Endothelial cell (in vitro differentiated cells): ENCODE measurements at regions not wholly inside any gene's neighbourhood (a gene's known extent, or its start where the extent isn't known, plus 50 kb on each side); places are given as distances from the start of the nearest gene placed in this dataset.
"Not testable (repeated sequence)": the region's sequence is repeated elsewhere in the genome, so short reads cannot be mapped to it uniquely, and the experiment has no call there.

ENCODE experiments used
- DNase-seq: peaks from one replicate; pipeline ENCODE4 v3.0.0; 2021; ENCODE audit warnings: low spot score
- H3K27ac Mint-ChIP-seq: one replicate; pipeline ENCODE4 v1.8.0; 2021; ENCODE audit warnings: mixed read lengths, inconsistent platforms; ENCODE audit not compliant: unreplicated experiment
- H3K27me3 Mint-ChIP-seq: one replicate; pipeline ENCODE4 v1.8.0; 2021; ENCODE audit warnings: mild to moderate bottlenecking, moderate library complexity, mixed read lengths, inconsistent platforms; ENCODE audit not compliant: unreplicated experiment
- H3K36me3 Mint-ChIP-seq: one replicate; pipeline ENCODE4 v1.8.0; 2021; ENCODE audit warnings: mild to moderate bottlenecking, low read depth, mixed read lengths, inconsistent platforms; ENCODE audit not compliant: unreplicated experiment
- H3K4me1 Mint-ChIP-seq: one replicate; pipeline ENCODE4 v1.8.0; 2021; ENCODE audit warnings: mild to moderate bottlenecking, mixed read lengths, inconsistent platforms; ENCODE audit not compliant: unreplicated experiment
- H3K4me3 Mint-ChIP-seq: one replicate; pipeline ENCODE4 v1.8.0; 2021; ENCODE audit warnings: mild to moderate bottlenecking, mixed read lengths, inconsistent platforms; ENCODE audit not compliant: unreplicated experiment
- H3K9me3 Mint-ChIP-seq: one replicate; pipeline ENCODE4 v1.8.0; 2021; ENCODE audit warnings: mixed read lengths, inconsistent platforms; ENCODE audit not compliant: unreplicated experiment
- CTCF ChIP-seq: fragments of 200-600 bp; sonication (generic); IDR thresholded peaks from one replicate; pipeline ENCODE4 v1.5.0; 2021; ENCODE audit warnings: antibody characterized with exemption; ENCODE audit not compliant: unreplicated experiment

GRCh38 chr1:182229921-182230491 is 161.6 kb downstream of the GLUL start:
- Mint-ChIP-seq H3K27me3 (no peaks in the 10 kb centered on the region), H3K27ac (no peak overlapping the region)
- no peak for DNase-seq

GRCh38 chr1:182229451-182229850 is 162.1 kb downstream of the GLUL start:
- H3K4me3 Mint-ChIP-seq: no peak overlapping the region
- no peak overlapping the region for H3K27ac Mint-ChIP-seq
- no peak for TF ChIP-seq CTCF
- H3K36me3 Mint-ChIP-seq: no peaks in the 10 kb centered on the region
- no peak for DNase-seq
- no peaks in the 10 kb centered on the region for H3K27me3 Mint-ChIP-seq
- H3K4me1 Mint-ChIP-seq: peaks cover 9% of the 10 kb centered on the region
- H3K9me3 Mint-ChIP-seq: no peaks in the 10 kb centered on the region

More at GRCh38 chr1:182229921-182230491, 161.6 kb downstream of the GLUL start:
- TF ChIP-seq CTCF: no peak
- Mint-ChIP-seq H3K4me3 (no peak overlapping the region), H3K36me3 (no peaks in the 10 kb centered on the region), H3K9me3 (no peaks in the 10 kb centered on the region), H3K4me1 (peaks cover 9% of the 10 kb centered on the region)

- H3K9me3 Mint-ChIP-seq: no peaks in the 10 kb centered on the region
- H3K27ac Mint-ChIP-seq: no peak overlapping the region
- no peaks in the 10 kb centered on the region for H3K36me3 Mint-ChIP-seq
- H3K4me1 Mint-ChIP-seq: peaks cover 9% of the 10 kb centered on the region
- no peak for DNase-seq
- no peaks in the 10 kb centered on the region for H3K27me3 Mint-ChIP-seq
- H3K4me3 Mint-ChIP-seq: no peak overlapping the region
- TF ChIP-seq CTCF: no peak
These were observed 163.6 kb downstream of the GLUL start for GRCh38 chr1:182227864-182228547.

GRCh38 chr1:182226618-182227017 is 165.0 kb downstream of the GLUL start:
- Mint-ChIP-seq H3K27ac (no peak overlapping the region), H3K36me3 (no peaks in the 10 kb centered on the region), H3K4me1 (peaks cover 9% of the 10 kb centered on the region), H3K27me3 (no peaks in the 10 kb centered on the region), H3K4me3 (no peak overlapping the region), H3K9me3 (no peaks in the 10 kb centered on the region)
- no peak for TF ChIP-seq CTCF
- no peak for DNase-seq

- H3K4me1 Mint-ChIP-seq, H3K36me3 Mint-ChIP-seq, H3K4me3 Mint-ChIP-seq, DNase-seq, H3K27ac Mint-ChIP-seq, H3K9me3 Mint-ChIP-seq, H3K27me3 Mint-ChIP-seq: not testable (repeated sequence)
These were observed 164.2 kb upstream of the ZNF648 start for GRCh38 chr1:182225755-182226154.

GRCh38 chr1:182221990-182222389 is 160.5 kb upstream of the ZNF648 start:
- not testable (repeated sequence) for H3K36me3 Mint-ChIP-seq, H3K27ac Mint-ChIP-seq, H3K9me3 Mint-ChIP-seq, H3K27me3 Mint-ChIP-seq, H3K4me1 Mint-ChIP-seq, H3K4me3 Mint-ChIP-seq, DNase-seq

GRCh38 chr1:182221367-182221766 is 159.9 kb upstream of the ZNF648 start:
- H3K27me3 Mint-ChIP-seq, H3K9me3 Mint-ChIP-seq: not testable (repeated sequence)

More at GRCh38 chr1:182221367-182221766, 159.9 kb upstream of the ZNF648 start:
- not testable (repeated sequence) for DNase-seq, H3K27ac Mint-ChIP-seq, H3K4me1 Mint-ChIP-seq, H3K4me3 Mint-ChIP-seq, H3K36me3 Mint-ChIP-seq
